HG02610 (cell line): ENCODE measurements at regions not wholly inside any gene's neighbourhood (a gene's known extent, or its start where the extent isn't known, plus 50 kb on each side); places are given as distances from the start of the nearest gene placed in this dataset.

Source experiments
- ATAC-seq: cut with Tn5 transposase; IDR thresholded peaks from one replicate; pipeline ENCODE4 v1.9.1; 2021; ENCODE audit warnings: mild to moderate bottlenecking, moderate library complexity; ENCODE audit not compliant: unreplicated experiment

DNA sequence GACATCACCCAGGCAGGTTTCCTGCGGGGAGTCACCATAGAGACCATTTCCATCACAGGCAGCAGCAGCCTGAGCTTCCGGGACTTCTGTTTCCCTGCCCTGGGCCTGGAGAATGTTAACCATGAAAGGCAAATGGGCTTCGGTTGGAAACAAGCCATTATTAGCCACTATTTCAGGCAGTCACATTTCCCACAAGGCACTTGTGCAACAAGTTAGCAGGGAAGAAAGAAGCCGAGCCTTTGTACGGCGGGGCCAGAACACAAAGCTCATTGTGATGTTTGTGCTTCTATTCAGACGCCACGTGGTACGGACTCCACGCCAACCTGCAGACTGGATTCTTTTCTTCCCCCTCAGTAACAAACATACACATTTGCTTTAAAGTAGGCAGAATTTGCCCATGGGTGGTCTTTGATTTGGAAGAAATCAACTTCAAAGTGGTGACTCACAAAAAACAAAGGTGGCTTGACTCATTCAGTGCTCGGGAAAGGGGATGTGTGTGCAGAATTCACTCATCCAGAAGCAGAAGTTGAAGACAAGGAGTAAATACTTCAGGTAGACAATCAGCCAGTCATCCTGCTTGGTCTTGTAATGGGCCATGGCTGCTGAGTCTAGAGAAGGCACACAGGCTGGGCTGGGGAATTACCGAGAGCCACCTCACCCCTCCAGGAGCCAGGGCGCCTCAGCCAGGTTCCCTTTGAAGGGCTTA lies 154.2 kb upstream of the PRMT8 start:
- no peak for ATAC-seq

DNA sequence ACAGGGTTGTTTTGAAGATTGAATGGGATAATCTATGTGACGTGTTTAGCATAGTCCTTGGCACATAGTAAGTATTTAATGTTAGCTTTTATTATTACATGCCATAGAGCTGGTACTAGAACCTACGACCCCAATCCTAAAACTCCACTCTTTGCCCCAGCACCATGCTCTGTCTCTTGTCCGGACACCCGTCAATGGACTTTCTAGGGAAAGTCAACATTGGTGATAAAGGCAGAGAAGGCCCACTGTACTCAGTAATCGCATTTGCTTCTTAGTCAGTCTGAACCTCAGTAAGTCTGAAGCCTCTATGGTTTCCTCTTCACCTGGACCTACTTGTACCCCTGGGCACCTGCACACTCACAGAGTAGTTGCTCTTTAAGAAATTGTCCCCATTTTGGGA lies 153.1 kb upstream of the PRMT8 start:
- ATAC-seq = no peak

DNA sequence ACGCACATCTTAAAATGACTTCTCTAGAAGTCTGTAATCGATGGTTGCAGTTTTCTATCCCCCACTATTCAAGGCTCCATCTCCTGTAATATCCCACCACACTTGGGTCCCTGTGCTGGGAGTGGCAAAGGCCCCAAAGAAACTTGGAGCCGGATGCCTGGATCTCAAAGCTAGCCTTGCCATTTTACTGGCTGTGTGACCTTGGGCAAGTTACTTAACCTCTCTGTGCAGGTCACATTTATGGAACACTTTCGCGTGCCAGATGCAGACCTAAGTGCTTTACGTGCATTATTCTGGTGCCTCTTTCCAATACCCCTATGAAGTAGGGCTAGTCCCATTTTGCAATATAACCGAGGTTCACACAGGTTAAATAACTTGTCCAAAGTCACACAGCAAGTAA lies 151.8 kb upstream of the PRMT8 start:
- ATAC-seq = no peak

DNA sequence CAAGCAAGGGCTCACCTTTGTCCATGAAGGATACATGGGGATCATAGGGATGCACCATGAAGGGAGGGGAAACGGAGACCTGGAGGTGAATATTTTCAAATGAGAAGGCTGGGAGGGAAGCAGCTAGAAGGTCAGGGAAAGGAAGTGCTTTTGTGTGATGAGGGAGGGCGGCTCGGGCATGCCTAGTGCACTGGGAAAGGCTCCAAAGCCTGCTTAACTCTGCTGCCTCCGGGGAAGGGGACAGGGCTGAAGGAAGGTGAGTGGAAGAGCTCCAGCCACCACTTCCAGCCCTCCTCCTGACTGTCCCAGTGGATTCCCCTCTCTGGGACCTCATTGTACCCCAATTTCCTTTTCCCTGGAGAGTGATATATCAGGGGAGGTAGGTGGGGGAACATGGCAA lies 149.4 kb upstream of the PRMT8 start:
- no peak for ATAC-seq

DNA sequence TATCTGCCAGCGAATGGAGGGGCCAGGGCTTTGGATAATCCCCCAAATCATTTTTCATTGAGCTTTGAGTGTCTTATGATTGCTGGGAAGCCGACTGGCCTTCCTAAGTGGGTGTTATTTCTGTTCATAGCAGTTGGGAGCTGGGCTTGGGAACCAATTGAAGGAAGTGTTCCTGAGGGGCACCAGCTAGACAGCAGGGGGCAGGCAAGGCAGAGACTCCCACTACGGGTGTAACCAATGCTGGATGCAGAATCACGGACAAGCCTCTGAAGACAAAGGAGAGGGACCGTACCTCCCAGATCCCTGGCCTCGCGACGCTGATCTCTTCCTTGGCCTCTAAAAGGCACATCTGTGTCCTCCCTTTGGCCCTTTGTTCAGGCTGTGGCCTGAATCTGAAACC lies 149.0 kb upstream of the PRMT8 start:
- ATAC-seq = no peak

DNA sequence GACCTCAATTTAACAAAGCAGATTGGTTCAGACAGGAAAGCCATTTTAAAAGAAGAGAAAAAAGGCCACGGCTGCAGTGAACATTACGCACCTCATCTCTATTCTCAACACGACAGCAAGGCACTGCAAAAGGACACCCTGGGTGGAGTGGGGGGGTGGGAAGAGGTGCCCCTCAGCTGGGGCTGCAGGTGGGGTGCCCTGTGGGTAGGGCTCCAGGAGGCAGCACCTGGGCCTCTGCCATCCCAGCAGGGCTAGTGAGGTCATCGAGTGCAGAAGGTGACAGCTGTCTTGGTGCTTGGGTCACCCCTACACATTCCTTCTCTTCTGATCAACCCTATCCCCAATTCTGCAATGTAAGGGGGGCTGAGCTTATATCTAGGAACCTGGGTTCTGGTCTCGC lies 142.9 kb upstream of the PRMT8 start:
- no peak for ATAC-seq

DNA sequence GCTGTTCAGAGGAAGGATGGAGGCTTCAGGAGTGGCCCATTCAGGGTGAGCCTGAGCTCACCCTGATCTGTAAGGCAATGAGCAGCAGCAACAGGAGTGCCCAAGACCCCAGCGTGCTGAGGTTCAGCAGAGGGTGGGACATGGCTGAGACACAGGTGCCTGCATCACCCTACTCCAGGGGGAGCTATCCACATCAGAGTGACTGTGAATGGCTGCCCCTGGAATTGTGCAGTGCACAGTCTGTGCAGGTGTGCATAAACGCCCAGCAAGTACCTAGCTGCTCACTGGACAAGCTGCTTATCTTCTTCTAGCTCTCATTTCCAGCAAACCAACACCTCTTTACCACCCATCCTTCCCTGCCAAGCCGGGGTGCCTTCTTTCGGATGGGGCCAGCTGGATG lies 140.6 kb upstream of the PRMT8 start:
- no peak for ATAC-seq

DNA sequence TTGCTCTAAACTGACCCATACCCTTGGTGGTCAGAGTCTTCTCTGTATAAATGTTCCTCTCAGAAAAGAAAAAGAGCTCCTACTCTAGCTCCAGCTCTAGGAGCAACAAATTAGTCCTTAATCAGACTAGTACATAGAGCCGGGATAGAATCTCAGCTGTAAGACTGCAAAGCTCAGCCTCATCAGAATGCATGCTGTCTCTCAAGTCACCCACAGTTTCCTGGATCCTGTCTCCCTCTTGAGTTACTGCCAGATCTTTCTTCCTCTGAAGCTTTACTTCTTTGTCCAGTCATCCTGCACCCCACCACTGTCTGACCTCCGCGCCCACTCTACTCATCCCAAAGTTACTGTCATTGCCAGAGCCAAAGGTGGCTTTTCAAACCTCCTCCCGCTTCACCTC lies 139.3 kb upstream of the PRMT8 start:
- ATAC-seq = no peak

DNA sequence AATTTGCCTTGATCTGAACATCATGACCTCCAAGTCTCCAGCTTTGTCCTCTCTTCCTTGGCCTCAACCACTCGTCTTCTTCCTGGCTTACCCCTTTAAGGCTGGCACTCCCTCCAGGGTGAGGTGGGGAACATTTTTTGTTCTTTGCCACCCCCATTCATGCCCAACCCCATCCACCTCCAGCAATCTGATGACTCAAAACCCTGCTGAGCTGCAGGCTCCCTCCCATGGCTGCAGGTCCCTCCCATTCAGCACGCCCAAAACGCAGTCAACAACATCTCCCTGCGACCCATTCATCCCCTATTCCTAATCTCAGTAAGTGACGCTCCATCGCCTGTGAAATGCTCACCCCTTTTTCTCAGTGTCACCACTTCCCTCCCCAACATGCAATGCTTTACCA lies 138.8 kb upstream of the PRMT8 start:
- ATAC-seq = no peak

DNA sequence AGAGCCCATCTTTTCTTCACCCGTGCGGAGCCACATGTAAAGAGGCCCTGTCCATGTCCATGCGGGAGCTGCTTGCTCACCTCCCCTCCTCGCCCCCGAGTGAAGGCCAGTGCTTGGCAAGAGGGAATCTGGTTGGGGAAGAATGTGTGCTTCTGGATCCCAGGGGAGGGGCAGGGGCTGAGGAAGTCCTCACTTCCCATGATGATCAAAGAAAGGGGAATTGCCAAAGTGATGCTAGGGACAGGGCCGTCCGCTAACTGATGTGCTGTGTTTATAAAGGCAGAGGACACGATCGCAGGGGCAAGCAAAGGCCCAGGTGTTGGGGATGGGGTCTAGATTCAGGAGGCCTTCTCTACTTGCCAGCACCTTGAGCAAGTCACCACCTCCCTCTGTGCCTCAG lies 137.4 kb upstream of the PRMT8 start:
- no peak for ATAC-seq

DNA sequence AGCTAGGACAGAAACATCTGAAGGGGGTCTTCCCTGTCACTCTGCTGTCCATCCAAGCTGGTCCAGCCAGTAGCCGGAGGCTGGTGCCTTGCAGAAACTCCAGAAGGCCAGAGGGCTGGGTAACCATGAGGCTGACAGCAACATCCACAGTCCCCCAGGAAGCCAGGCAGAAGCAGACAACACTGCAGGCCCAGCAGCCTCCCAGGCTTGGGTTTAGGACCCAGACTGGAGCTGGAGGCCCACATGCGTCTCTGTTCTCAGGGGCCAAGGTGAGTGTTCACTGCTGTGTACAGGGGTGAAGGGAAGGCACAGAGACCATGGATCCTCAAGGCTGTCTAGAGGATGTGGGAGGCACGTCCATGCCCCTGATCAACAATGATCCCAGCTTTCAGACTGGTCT lies 136.4 kb upstream of the PRMT8 start:
- no peak for ATAC-seq

DNA sequence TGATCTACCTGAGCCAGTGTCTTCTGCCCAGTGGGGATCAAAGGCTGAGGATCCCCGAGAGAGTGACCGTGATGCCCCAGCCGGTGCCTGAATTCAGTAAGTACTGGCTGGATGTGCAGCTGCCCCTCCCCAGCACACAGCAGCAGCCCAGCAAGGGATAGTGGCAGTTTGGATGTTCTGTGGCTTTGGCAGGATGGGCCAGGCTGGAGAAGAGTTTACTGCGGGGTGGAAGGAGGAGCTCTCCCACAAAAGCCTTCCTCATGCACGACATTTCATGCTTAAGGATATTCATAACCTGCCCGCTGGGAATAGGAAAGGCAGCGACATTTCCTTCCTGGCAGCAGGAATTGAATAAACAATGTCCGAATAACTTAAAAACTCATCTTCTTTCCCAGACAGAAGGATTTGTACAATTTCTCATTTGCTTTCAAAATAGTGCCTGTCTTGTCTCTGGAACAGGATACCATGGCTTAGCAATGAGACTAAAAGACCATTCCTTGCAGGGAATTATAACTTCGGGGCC lies 135.6 kb upstream of the PRMT8 start:
- ATAC-seq = no peak

DNA sequence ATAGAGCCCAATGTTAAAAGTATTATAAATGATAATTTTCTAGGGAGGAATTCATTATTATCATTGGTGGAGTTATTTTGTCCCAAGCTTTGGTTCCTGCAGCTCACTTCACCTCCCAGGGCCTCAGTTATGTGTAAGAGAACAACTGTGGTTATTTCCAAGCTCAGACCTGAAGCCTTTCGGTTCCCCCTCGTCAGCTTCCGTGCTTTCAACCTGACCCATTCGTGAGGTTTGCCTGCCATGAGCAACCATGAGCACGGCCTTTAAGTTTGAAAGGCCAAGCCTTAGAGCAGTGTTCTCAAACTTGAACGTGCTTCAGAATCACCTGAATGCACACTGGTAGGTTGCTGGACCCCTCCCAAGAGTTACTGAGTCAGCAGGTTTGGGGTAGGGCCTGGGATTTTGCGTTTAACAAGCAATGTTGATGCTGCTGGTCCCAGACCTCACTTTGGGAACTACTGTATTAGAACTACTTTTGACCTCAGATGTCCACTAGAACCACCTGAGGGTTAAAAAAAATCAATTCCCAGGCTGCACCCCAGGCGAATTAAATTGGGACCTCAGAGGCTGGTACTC lies 133.0 kb upstream of the PRMT8 start:
- ATAC-seq = no peak

DNA sequence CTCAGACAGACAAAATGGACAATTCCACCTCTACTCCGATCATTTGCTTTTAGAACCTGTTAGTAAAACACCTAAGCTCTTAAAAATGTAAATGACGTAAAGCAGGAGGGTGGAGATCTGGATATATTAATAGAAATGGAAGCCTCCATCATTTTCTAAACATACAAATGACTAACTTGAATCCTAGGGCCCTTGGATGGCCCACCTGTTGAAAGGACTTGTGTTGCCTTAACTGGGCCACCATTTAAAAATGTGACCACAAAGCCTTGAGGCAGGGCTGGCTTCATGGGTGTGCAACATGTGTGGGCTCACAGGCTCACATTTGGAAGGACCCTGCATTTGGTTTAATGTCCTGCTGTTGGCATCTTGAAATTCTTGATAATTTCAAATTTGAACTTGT lies 131.5 kb upstream of the PRMT8 start:
- no peak for ATAC-seq

DNA sequence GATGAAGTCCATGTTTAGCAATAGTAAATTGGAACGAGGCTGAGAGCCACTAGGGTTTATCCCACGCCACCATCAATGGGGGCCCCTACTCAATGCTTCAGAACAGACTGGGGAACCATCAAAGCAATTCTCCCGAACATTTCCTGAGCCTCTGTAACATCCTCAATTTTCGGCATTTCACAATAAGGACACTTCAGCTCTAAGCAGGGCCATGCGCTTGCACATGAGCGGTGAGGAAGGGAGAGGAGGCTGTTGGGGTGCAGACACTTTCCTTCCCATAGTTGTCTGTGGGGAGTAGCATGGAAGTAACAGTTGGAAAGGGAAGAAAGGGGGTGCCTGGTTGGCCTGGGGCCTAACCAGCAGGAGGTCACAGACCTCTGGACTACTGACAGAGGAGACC lies 129.9 kb upstream of the PRMT8 start:
- no peak for ATAC-seq

DNA sequence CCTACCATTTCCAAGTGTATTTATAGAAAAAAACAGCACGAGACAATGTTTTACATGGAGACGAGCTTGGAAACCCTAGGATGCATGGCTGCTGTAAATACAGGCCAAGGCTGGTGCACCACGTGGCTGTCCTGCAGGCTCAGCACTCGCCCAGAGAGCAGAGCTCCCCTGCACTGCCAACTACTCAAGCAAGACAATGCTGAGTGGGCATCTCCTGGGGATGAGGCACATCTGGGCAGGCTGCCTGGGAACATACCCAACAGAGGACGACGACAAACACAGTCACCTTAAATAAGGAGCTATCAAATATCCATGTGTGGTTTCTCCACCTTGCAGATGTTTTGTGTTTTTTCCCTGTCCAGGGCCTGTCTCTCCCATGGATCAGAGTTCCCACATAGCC lies 128.3 kb upstream of the PRMT8 start:
- no peak for ATAC-seq

DNA sequence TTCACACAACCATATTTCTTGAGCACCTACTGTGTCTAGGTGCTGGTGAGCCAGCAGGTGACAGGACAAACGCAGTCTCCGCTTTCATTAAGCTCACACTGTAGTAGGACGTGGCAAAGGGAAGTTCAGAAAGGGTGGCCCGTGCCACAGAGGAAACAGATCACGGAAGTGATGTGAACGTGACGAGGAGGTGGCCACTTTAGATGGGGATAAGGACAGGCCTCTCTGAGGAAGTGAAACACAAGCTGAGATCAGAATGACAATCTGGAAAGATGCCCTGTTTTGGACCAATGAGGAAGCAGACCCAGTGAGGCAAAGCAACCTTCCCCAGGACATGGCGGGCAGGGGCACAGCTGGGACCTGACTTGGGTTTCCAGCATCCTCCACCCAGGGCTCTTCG lies 127.4 kb upstream of the PRMT8 start:
- no peak for ATAC-seq

DNA sequence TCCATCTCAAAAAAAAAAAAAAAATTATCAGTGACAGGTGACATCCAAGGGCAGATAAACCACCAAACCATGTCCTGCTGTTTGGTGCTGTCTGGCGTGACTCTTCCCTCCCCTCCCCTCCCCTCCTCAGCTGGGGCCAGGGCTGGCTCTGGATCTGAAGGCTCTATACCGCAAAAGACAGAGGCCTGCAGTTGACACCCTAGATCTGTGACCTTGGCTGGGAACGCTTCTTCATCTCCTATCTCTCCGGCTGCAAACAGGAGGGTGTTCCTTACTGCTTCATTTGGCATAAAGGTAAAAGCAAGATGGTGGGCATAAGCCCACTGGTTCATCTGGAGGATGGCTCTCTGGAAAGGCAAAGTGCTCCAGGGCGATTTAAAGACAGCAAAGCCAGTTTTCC lies 126.8 kb upstream of the PRMT8 start:
- ATAC-seq = no peak

DNA sequence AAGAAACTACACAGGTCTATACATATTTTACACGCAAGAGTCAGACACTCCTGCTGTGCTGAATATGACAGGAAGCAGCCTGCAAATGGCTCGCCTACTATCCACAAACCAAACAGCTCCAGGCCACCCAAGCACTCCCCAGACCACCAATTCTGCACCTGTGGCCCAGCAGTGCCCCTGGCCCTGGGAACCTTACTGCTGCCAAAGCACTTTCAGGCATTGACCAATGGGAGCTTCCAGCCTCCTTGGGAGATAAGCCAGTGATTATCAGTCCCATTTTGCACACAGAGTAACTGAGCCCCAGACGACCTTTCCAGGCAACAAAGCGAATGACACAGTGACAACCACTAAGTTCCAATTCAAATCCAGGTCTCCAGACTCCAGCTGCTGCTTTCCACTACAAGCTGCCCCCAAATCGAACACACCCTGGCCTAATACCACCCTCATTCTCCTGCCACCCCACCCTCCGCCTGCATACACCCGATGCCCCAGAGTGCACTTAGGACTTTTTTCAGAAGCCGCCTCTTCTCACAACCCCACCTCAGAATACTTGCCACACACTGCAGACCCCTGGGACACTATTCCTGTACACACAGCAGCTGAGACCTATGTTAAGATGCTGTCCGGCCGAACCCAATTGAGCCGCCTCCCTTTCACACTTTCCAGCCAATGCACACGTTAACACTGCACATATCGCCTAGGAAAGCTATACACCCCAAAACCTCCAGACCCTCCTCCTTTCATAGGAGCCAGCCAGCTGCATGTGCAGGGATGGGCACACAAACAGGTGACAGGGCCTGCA lies 126.1 kb upstream of the PRMT8 start:
- no peak for ATAC-seq

DNA sequence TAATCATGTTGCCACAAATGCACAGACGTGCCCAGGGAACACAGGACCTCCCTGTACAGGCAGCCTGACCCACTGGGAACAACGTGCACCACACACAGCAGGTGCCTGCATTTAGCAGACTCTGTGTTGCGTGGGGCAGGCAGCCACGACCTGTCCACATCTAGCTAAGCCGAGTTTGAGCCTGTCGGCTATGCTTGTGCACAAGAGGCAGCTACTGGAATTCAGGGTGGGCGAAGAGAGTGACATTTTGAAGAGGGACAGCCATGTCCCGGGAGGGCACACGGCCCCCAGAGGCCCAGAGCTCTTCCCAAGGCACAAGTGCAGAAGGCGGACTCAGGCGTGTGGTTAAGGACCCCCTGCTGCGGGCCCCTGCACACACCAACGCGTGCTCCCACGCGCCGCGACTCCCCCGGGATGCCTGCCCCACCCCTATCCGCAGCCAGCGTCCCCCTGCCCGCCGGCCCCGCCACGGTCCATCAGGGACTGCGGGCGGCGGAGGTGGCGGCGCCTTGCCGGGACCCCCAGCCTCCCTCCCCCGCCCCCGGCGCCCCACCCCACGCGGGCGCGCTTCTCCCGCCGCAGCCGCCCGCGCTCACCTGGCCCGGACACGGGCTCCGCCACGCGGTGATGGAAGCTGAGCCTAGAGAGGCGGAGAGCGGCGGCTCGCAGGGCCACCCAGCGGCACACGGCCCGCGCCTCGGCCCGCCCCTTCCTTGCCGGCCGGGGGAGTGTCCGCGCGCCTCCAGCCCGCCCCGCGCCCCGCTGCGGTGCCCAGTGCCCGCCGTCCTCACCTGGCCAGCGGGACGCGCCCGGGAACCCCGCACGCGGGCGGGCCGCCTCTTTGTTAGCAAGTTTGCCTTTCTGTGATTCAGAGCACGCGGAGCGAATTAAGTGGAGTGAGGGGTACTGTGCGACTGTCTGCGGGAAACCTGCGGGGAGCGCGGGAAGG lies 125.3 kb upstream of the PRMT8 start:
- no peak for ATAC-seq
